Stimulated activated naive CD8-positive, alpha-beta T cell treated with anti-CD3 and anti-CD28 coated beads, Interleukin-15, Interleukin-2, amounts not matched to agents 100 U/mL and 50 U/mL, for 24 hours (primary cell): ENCODE measurements at regions not wholly inside any gene's neighbourhood (a gene's known extent, or its start where the extent isn't known, plus 50 kb on each side); places are given as distances from the start of the nearest gene placed in this dataset.

Source experiments
- ATAC-seq: fragments of 150-1000 bp; cut with Tn5 transposase; one replicate; pipeline ENCODE4 v1.10.0; 2021
- DNase-seq: peaks from one replicate; pipeline ENCODE4 v3.0.0; 2021

DNA sequence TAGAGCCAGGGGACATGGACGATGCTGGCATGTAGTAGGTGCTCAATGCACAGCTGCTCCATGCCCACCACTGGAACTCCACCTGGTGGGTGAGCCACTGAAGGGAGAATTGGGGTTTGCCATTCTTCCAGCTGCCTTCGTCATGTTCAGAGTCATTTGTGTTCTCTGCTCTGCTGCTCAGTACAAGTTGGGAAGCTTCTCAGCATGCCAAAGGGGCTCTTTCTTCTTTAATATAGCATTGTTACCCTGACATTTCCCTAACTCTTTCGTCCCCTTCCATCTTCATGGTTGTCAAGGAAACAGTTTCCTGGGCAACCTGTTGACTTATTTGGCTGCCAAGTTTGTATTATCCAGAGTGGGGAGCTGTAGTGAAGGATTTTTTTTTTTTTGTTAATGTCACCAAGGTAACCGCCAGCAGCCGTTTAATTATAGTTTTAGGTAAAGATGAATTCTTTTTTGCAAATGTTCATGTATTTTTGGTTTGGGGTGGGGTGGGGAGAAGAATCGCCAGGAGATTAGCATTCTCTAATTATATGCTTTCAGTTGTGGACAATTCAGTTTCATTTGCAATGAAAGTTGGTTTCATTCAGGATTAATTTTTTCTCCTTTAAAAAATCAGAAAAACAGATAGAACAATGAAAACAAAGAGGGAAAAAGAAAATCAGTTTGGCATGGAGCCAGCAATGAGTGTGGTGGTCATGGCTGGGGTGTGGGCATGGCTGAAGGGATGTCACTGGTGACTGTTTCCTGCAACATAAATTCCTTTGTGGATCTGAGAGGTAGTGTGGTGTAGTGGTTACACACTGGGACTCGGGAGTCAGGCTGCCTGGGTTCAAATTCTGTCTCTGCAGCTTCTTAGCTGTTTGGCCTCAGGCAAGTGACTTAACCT is 73.0 kb upstream of the KCNG1 start:
- ATAC-seq (no peak), DNase-seq (no peak)

DNA sequence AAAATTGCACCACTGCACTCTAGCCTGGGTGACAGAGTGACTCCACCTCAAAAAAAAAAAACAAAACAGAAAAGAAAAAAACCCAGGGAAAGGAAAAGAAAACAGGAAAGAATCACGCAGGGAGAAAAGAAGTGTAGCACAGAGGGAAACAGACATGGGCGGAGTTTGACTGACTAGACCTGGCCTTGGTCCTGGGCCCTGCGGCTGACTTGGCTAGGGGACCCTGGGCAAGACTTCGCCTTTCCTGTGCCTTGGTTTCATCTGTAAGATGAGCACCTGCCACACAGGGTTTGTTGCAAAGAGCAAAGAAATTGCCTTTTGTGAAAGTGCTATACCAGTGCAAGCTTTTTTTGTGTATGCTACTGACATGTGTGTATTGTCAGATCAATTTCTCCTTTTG is 71.3 kb upstream of the KCNG1 start:
- DNase-seq (no peak), ATAC-seq (no peak)

- ATAC-seq, result no peak
- DNase-seq, result no peak
These were observed 70.4 kb upstream of the KCNG1 start for GRCh38 chr20:51093240-51093763.

DNA sequence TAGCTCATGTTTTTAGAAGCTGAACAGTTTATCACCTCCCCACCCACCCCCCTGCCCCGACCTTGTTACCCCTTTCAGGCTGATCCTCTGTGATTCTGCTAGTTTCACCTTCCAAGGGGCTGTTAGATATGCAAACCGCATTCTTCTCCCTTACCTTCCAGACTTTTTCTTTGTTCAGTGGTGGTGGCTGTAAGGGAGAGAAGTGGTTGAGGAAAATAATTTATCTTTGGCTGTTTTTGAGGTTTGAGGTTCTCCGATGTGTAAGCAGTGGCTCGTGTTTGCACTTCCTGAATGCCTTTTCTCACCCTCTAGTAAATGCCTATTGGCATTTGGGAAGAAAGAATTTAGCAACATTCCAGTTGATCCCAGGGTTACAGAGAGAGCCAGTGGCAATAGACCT is 69.4 kb upstream of the KCNG1 start:
- DNase-seq (no peak), ATAC-seq (no peak)

DNA sequence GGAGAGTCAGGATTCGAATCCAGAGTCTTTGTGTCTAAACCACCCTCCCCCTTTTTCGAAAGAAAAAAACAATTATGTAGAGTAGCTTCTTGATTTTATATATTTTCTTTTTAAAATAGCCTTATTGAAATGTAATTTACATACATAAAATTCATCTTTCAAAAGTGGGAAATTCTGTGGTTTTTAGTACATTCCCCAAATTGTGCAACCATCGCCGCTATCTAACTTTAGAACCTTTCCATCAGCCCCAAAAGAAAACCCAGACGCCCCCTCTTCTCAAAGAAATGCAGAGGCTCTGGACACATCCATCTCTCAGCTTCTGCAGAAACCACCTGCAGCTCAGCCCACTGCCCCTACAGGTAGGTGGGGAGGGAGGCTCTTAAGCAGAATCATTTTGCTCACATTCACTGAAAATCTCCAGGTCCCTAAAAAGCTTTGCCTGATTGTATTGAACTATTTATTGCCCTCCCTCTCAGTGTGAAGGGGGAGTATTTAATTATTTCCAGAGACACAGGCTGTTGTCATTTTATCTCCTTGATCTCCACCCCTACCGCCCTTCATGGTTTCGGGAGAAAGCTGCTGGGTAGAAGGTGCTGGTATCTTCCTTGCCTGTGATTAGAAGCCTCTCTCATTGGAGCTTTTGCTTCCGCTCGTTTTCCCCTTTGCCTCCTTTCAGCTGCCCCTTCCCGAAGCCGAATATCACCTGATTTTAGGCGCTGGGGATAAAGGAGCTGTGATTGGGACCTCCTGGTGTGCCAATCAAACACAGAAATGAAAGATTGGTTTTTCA is 68.7 kb upstream of the KCNG1 start:
- DNase-seq (no peak), ATAC-seq (no peak)

GRCh38 chr20:51089840-51090239 is 66.9 kb upstream of the KCNG1 start:
- no peak for DNase-seq
- no peak for ATAC-seq

GRCh38 chr20:51089272-51089781 is 66.4 kb upstream of the KCNG1 start:
- ATAC-seq (no peak), DNase-seq (no peak)

DNA sequence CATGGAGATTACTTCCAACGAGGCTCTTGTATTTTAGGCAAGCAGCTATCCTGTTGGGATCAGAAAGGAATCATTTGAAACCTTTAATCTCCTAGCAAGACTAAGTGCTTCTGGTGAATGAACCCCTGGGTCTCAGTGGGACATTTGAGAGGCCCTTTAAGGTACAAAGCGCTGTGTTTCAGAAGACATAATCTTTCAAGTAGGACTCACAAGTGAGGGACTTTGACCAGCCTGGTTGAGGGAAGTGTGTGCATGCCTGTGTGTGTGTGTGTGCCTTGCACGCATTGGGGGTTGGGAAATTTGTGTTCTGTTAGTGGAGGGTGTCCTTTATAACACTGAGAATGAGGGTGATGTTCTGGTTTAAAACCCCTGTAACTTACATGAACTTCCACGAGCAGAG is 64.4 kb upstream of the KCNG1 start:
- ATAC-seq (no peak), DNase-seq (no peak)

- DNase-seq (no peak), ATAC-seq (no peak)
These were observed 62.9 kb upstream of the KCNG1 start for GRCh38 chr20:51085769-51086168.

- DNase-seq (no peak), ATAC-seq (no peak)
These were observed 61.9 kb upstream of the KCNG1 start for GRCh38 chr20:51084593-51085377.

- DNase-seq, result no peak
These were observed 60.5 kb upstream of the KCNG1 start for GRCh38 chr20:51083447-51083846.

GRCh38 chr20:51082988-51083387 is 60.1 kb upstream of the KCNG1 start:
- no peak for ATAC-seq

More at GRCh38 chr20:51083447-51083846, 60.5 kb upstream of the KCNG1 start:
- ATAC-seq, result no peak

DNA sequence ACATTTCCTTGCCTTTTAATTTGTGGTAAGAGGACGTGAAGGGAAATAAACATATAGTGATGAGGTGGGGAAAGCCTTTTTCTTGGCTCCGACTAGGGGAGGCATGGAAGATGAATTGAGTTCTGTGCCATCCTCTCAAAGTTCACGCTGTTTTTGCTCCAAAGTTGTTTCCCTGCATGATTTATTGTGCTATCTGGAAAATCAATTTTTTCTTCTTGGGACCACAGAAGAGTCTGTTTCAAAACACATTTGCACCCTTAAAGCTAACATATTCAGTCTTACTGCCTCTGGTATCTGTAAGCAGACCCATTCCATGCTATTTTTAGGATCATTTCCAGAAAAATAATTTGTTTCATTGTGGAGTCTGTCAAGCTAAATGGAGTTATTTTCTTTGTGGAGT is 57.6 kb upstream of the KCNG1 start:
- ATAC-seq, result no peak
- DNase-seq, result no peak

More at GRCh38 chr20:51082988-51083387, 60.1 kb upstream of the KCNG1 start:
- DNase-seq, result no peak

DNA sequence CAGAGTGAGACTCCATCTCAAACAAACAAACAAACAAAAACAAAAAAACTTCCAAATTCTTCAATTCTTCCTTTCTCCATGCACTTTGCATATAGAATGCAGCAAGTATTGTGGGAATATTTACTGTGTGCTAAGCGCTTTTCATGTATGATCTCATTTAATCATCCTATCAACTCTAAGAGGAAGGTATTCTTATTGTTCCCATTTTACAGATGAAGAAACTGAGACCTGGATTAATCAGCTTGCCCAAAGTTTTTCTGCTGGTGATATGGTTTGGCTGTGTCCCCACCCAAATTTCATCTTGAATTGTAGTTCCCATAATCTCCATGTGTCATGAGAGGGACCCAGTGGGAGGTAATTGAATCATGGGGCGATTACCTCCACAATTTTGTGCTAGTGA is 56.6 kb upstream of the KCNG1 start:
- ATAC-seq, result no peak
- DNase-seq, result no peak

DNA sequence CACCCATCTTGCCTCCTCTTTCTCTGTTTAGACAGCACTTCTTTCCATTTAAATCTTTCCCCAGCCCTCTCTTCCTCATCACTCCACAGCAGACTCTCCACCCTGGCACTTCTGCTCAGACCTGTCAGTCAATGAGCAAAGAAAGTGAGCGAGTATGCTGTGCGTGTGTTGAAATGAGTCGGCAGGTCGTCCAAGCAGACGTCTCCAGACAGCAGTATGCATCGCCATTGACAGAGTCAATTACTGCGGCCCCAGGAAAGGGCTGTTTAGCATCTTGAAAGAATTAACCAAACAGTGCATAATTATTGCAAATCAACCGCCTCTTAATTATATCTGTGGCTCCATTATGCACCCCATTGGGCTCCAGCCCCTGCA is 54.8 kb upstream of the KCNG1 start:
- DNase-seq, result no peak
- no peak for ATAC-seq

DNA sequence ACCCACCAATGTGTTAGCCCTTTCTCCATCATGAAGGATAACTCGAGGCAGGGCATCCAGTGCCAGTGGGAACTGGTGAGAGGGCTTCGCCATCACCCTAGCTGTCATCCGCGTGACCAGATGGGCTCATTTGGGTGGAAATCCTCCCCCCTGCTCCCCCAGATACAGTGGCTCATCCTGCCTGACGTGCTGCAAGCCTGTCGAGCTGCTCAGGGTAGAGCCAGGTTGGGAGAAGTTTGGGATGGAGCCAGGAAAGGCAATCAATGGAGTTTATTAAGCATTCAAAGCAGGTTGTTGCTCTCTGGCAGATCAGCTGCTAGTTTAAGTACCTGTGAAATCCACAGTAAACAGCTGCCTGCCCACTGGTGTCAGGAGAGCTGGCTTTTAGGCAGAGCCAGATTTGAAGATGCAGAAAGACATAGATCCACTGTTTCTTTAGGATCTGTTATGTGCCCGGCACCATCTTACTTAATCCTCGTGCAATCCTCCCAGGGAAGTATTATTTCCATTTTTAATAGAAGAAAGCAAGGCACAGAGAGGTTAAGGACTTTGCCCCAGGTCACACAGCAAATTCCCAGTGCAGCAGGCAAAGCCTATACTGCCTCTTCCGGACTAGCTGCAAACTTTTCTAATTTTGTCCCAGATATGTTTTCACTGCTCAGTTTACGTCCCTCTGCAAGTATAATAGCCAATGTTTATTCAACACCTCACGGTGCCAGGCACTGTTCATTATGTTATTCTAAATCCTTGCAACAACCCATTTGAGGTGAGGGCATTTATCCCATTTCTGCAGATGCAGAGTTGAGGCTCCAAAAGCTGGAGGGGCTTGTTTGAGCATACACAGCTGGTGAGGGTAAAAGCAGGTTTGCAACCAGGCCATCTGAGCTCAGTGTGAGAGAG is 54.1 kb upstream of the KCNG1 start:
- ATAC-seq, result no peak
- DNase-seq, result no peak

DNA sequence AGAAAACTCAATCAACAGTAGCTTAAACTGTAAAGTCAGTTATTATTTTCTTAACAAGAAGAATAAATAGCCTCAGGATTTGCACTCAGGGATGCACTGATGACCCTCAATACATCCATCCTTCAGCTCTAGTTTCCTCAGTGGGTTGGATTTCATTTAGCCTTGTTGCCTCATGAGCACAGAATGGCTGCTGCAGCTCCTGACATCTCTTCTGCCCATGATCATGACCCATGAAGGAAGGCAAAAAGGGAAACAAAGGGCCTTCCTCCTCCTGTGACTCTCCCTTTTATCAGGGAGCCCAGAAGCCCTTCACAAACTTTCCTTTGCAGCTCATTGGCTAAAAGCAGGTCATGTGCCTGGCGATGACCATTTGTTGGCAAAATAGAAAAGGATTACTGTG is 51.2 kb upstream of the KCNG1 start:
- DNase-seq, result no peak
- ATAC-seq, result no peak
